A549 (cell line): ENCODE measurements at regions not wholly inside any gene's neighbourhood (a gene's known extent, or its start where the extent isn't known, plus 50 kb on each side); places are given as distances from the start of the nearest gene placed in this dataset.

Experiments
- ATAC-seq, 2 experiments: fragments of 200-7000 bp in 1 of 2; fragments of >200 bp in 1 of 2; cut with Nextera tagmentation in 1 of 2; cut with Tn5 transposase in 1 of 2; 3 replicates each; pipeline versions ENCODE4 v1.8.0 to v1.9.1; 2018 to 2020; ENCODE audit warnings: mild to moderate bottlenecking in 1 of 2, moderate library complexity in 1 of 2
- CTCF ChIA-PET: fragments of 300-600 bp; sonication (Branson Sonifier 250); formaldehyde crosslinking; extraction: SDS; loops from one replicate; lab custom pipeline; 2021; ENCODE audit warnings: antibody characterized with exemption, inconsistent platforms; lab: Yijun Ruan, JAX
- POLR2A ChIA-PET: fragments of 350-600 bp; formaldehyde crosslinking; extraction: SDS; loops from one replicate; lab custom pipeline; 2021; ENCODE audit warnings: antibody characterized with exemption, inconsistent platforms; lab: Yijun Ruan, JAX
- DNase-seq, 2 experiments: peaks; one replicate each; pipeline versions ENCODE4 v3.0.0 to v3.0.0-alpha.2; 2011 to 2016; ENCODE audit warnings: low read depth in 1 of 2, low spot score in 1 of 2
- FAIRE-seq: peaks from 2 replicates; lab custom pipeline; 2011; peaks lifted over from hg19 to GRCh38; lab: Jason Lieb, UNC
- H3K27ac ChIP-seq, 2 experiments: fragments of >200 bp; sonication (Bioruptor Twin); formaldehyde crosslinking; 3 replicates each; pipeline ENCODE4 v1.5.1; 2016 to 2017
- H3K4me1 ChIP-seq: fragments of >200 bp; sonication (Bioruptor Twin); formaldehyde crosslinking; 3 replicates; pipeline ENCODE4 v1.6.1; 2016
- H3K4me2 ChIP-seq: fragments of >200 bp; sonication (Bioruptor Twin); formaldehyde crosslinking; 3 replicates; pipeline ENCODE4 v1.6.1; 2016
- H3K4me3 ChIP-seq: fragments of >200 bp; sonication (Bioruptor Twin); formaldehyde crosslinking; 3 replicates; pipeline ENCODE4 v1.5.1; 2016
- H3K9me3 ChIP-seq: fragments of >200 bp; sonication (Bioruptor Twin); formaldehyde crosslinking; 3 replicates; pipeline ENCODE4 v1.6.1; 2016
- ATOH8 ChIP-seq: fragments of 250-450 bp; sonication (Bioruptor Pico); IDR thresholded peaks from 2 replicates; pipeline ENCODE4 v1.5.0; 2020; ENCODE audit warnings: low read depth, mild to moderate bottlenecking, moderate library complexity
- CBX2 ChIP-seq: fragments of 200-600 bp; sonication (generic); IDR thresholded peaks from 2 replicates; pipeline ENCODE4 v1.6.1; 2016; ENCODE audit warnings: low read depth, mild to moderate bottlenecking, borderline replicate concordance
- CBX8 ChIP-seq: fragments of 200-600 bp; sonication (generic); IDR thresholded peaks from 2 replicates; pipeline ENCODE4 v1.6.1; 2016
- CEBPB ChIP-seq, 2 experiments: fragments of >200 bp in 1 of 2; sonication (Bioruptor Twin) in 1 of 2; formaldehyde crosslinking in 1 of 2; IDR thresholded peaks; 2 replicates each; pipeline ENCODE4 v1.6.1; 2012 to 2016
- EHF ChIP-seq: fragments of 250-450 bp; sonication (Bioruptor Pico); IDR thresholded peaks from 2 replicates; pipeline ENCODE4 v1.5.0; 2020; ENCODE audit warnings: mild to moderate bottlenecking
- ESRRA ChIP-seq: fragments of 150-350 bp; IDR thresholded peaks from 2 replicates; pipeline ENCODE4 v1.6.1; 2014; ENCODE audit warnings: mild to moderate bottlenecking, low read length, borderline replicate concordance
- FOSL2 ChIP-seq, 2 experiments: fragments of 450-650 bp in 1 of 2; fragments of >200 bp in 1 of 2; sonication (Bioruptor Twin) in 1 of 2; formaldehyde crosslinking; IDR thresholded peaks; 2 replicates each; pipeline versions ENCODE4 v1.5.0 to v1.6.1; 2016 to 2020; ENCODE audit warnings: mild to moderate bottlenecking in 1 of 2, moderate library complexity in 1 of 2
- FOXS1 ChIP-seq: fragments of 250-450 bp; sonication (Bioruptor Pico); IDR thresholded peaks from 2 replicates; pipeline ENCODE4 v1.5.0; 2020; ENCODE audit warnings: mild to moderate bottlenecking, moderate library complexity
- HES2 ChIP-seq: fragments of >200 bp; sonication (Bioruptor Twin); formaldehyde crosslinking; IDR thresholded peaks from 2 replicates; pipeline ENCODE4 v1.6.1; 2016
- HEYL ChIP-seq: fragments of 250-450 bp; sonication (Bioruptor Pico); IDR thresholded peaks from 2 replicates; pipeline ENCODE4 v1.8.0; 2021; ENCODE audit warnings: mild to moderate bottlenecking, moderate library complexity
- HOXB13 ChIP-seq: fragments of 250-450 bp; sonication (Bioruptor Pico); IDR thresholded peaks from 2 replicates; pipeline ENCODE4 v1.5.0; 2020; ENCODE audit warnings: low read depth, mild to moderate bottlenecking, moderate library complexity
- JUNB ChIP-seq: fragments of >200 bp; sonication (Bioruptor Twin); formaldehyde crosslinking; IDR thresholded peaks from 2 replicates; pipeline ENCODE4 v1.6.1; 2016
- MAFK ChIP-seq: fragments of 450-650 bp; IDR thresholded peaks from 2 replicates; pipeline ENCODE4 v1.6.1; 2014; ENCODE audit not compliant: partially characterized antibody
- MAX ChIP-seq: IDR thresholded peaks from 2 replicates; pipeline ENCODE4 v1.6.1; 2012
- MYC ChIP-seq: IDR thresholded peaks from 2 replicates; pipeline ENCODE4 v1.6.1; 2012; ENCODE audit warnings: mild to moderate bottlenecking, inconsistent platforms, low read length, improper control_type of control experiment, borderline replicate concordance
- NPAS2 ChIP-seq: fragments of 250-450 bp; sonication (Bioruptor Pico); IDR thresholded peaks from 2 replicates; pipeline ENCODE4 v1.8.0; 2022; ENCODE audit warnings: mild to moderate bottlenecking, moderate library complexity, borderline replicate concordance
- NR3C1 ChIP-seq: fragments of >200 bp; sonication (Bioruptor Twin); formaldehyde crosslinking; IDR thresholded peaks from 3 replicates; pipeline ENCODE4 v1.6.1; 2017
- POLR2A ChIP-seq: IDR thresholded peaks from 2 replicates; pipeline ENCODE4 v1.6.1; 2012; ENCODE audit warnings: mild to moderate bottlenecking, low read length
- RCOR1 ChIP-seq: fragments of 150-350 bp; IDR thresholded peaks from 2 replicates; pipeline ENCODE4 v1.6.1; 2014; ENCODE audit warnings: antibody characterized with exemption, low read length, low read depth
- REST ChIP-seq: fragments of 200-600 bp; sonication (generic); IDR thresholded peaks from 2 replicates; pipeline ENCODE4 v1.6.1; 2016; ENCODE audit warnings: antibody characterized with exemption, mild to moderate bottlenecking, moderate library complexity
- RFX5 ChIP-seq: fragments of 450-650 bp; IDR thresholded peaks from 2 replicates; pipeline ENCODE4 v1.7.1; 2014; ENCODE audit warnings: antibody characterized with exemption, mild to moderate bottlenecking, moderate library complexity
- SMC3 ChIP-seq: fragments of >200 bp; sonication (Bioruptor Twin); formaldehyde crosslinking; IDR thresholded peaks from 3 replicates; pipeline ENCODE4 v1.6.1; 2018; ENCODE audit warnings: inconsistent platforms
- TFCP2L1 ChIP-seq: fragments of 250-450 bp; sonication (Bioruptor Pico); IDR thresholded peaks from 2 replicates; pipeline ENCODE4 v1.5.0; 2021; ENCODE audit warnings: mild to moderate bottlenecking
- ZC3H11A ChIP-seq: fragments of 450-650 bp; IDR thresholded peaks from 2 replicates; pipeline ENCODE4 v1.6.1; 2014; ENCODE audit warnings: antibody characterized with exemption, mild to moderate bottlenecking
- ZNF302 ChIP-seq: fragments of 250-450 bp; sonication (Bioruptor Pico); IDR thresholded peaks from 2 replicates; pipeline ENCODE4 v1.9.0; 2021; ENCODE audit warnings: inconsistent platforms, mild to moderate bottlenecking, moderate library complexity
- WGBS: methylation state at CpG from one replicate; pipeline ENCODE4 v1.1.6; 2017; ENCODE audit errors: missing lambda C conversion rate; 5-methylcytosine and 5-hydroxymethylcytosine counted together
- TF ChIP-seq, protein P1 (sequence below): fragments of 450-650 bp; IDR thresholded peaks from 2 replicates; pipeline ENCODE4 v1.6.1; 2014; ENCODE audit warnings: antibody characterized with exemption

GRCh38 chr10:2856598-2856997 is 210.8 kb upstream of the PFKP start:
- ChIA-PET CTCF (no interaction called here), POLR2A (no interaction called here)
- no peak overlapping the region for H3K27ac ChIP-seq
- no peak for TF ChIP-seq ZNF302 (CRISPR knock-in tag)
- TF ChIP-seq MAFK = no peak
- no peak for TF ChIP-seq ATOH8 (CRISPR knock-in tag)
- TF ChIP-seq CEBPB (IDR thresholded peaks at IDR 0.05) = no peak
- no peak for TF ChIP-seq MYC
- TF ChIP-seq POLR2A = no peak
- DNase-seq (no peak), FAIRE-seq (no peak), ATAC-seq (no peak)
- no peaks in the 10 kb centered on the region for H3K4me1 ChIP-seq
- no peak overlapping the region for H3K4me3 ChIP-seq
- H3K4me2 ChIP-seq = no peak overlapping the region
- 7% methylated on average over 6 of the region's 6 CpGs for WGBS
- H3K9me3 ChIP-seq = peaks cover 4% of the 10 kb centered on the region; the same call in 1 of the 3 replicates

GRCh38 chr10:2852574-2853323 is 214.6 kb upstream of the PFKP start:
- no peak overlapping the region for H3K4me2 ChIP-seq
- FAIRE-seq = no peak
- TF ChIP-seq HEYL (no peak), ESRRA (no peak), CBX8 (no peak), EHF (CRISPR knock-in tag) (no peak), MAFK (no peak), RFX5 (no peak), ZC3H11A (no peak)
- TF ChIP-seq, protein P1, sequence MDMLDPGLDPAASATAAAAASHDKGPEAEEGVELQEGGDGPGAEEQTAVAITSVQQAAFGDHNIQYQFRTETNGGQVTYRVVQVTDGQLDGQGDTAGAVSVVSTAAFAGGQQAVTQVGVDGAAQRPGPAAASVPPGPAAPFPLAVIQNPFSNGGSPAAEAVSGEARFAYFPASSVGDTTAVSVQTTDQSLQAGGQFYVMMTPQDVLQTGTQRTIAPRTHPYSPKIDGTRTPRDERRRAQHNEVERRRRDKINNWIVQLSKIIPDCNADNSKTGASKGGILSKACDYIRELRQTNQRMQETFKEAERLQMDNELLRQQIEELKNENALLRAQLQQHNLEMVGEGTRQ = no peak
- TF ChIP-seq, all 56 proteins: peak for 0
- ATAC-seq (no peak), DNase-seq (no peak)
- Histone ChIP-seq H3K9me3 (no peaks in the 10 kb centered on the region), H3K27ac (no peak overlapping the region), H3K4me1 (no peaks in the 10 kb centered on the region), H3K4me3 (no peak overlapping the region)
- CTCF ChIA-PET = interaction anchor here (0.5 to 1.9 kb wide), 3 partner anchors 15 to 79 kb away, joined by 3 to 8 read pairs (median 4); no protein-coding TSS in a partner anchor
- WGBS = 3% methylated on average over 2 of the region's 2 CpGs
- POLR2A ChIA-PET = no interaction called here

DNA sequence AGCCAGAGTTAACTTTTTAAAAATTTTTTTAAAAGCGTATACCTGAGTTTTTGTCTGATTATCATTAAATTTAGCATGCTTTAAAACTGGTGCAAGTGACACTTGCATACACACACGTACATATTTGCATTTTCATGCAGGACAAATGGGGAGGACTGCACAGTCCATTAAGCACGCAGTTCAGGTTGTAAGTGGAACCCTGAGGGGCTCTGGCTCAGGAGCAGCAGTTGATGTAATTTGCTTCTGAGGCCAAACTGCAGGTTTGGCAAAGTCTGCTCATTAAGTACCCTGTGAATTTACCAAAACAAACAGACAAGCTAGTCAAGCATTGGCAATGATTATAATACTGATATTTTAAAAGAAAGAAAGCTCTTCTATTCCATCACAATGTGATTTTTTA is 215.8 kb upstream of the PFKP start:
- Histone ChIP-seq H3K27ac (no peak overlapping the region), H3K9me3 (no peaks in the 10 kb centered on the region), H3K4me1 (no peaks in the 10 kb centered on the region), H3K4me3 (no peak overlapping the region), H3K4me2 (no peak overlapping the region)
- 28% methylated on average over 3 of the region's 3 CpGs for WGBS
- no peak for FAIRE-seq
- TF ChIP-seq ZNF302 (CRISPR knock-in tag) (no peak), FOSL2 (IDR thresholded peaks at IDR 0.05) (no peak), FOSL2 (CRISPR knock-in tag; IDR thresholded peaks at IDR 0.05) (no peak), JUNB (no peak), HES2 (no peak), NR3C1 (no peak), RCOR1 (no peak)
- no peak for ATAC-seq
- DNase-seq = no peak
- ChIA-PET CTCF (interaction anchor here (0.8 to 1.9 kb wide), 2 partner anchors 13 to 77 kb away, joined by 4 to 8 read pairs; no protein-coding TSS in a partner anchor), POLR2A (no interaction called here)

GRCh38 chr10:2850202-2850601 is 217.1 kb upstream of the PFKP start:
- ATAC-seq = no peak
- ChIA-PET POLR2A (no interaction called here), CTCF (interaction anchor here (2.0 kb wide), 1 partner anchor 10 kb away, joined by 4 read pairs; no protein-coding TSS in a partner anchor)
- H3K9me3 ChIP-seq = no peaks in the 10 kb centered on the region
- no peak overlapping the region for H3K4me2 ChIP-seq
- H3K4me1 ChIP-seq = no peaks in the 10 kb centered on the region
- no peak overlapping the region for H3K4me3 ChIP-seq
- WGBS = 42% methylated on average over 5 of the region's 5 CpGs
- FAIRE-seq = no peak
- no peak overlapping the region for H3K27ac ChIP-seq
- no peak for DNase-seq
- TF ChIP-seq REST = no peak
- no peak for TF ChIP-seq MYC
- TF ChIP-seq RFX5 = no peak
- no peak for TF ChIP-seq NPAS2
- TF ChIP-seq MAX = no peak
- TF ChIP-seq HOXB13 (CRISPR knock-in tag) = no peak
- no peak for TF ChIP-seq SMC3
- TF ChIP-seq HEYL = no peak
- no peak for TF ChIP-seq TFCP2L1 (CRISPR knock-in tag)
- TF ChIP-seq ZNF302 (CRISPR knock-in tag) = no peak
- no peak for TF ChIP-seq CBX2
- TF ChIP-seq FOXS1 = no peak
